ENCODE measurements at regions not wholly inside any gene's neighbourhood (a gene's known extent, or its start where the extent isn't known, plus 50 kb on each side); places are given as distances from the start of the nearest gene placed in this dataset.

DNA sequence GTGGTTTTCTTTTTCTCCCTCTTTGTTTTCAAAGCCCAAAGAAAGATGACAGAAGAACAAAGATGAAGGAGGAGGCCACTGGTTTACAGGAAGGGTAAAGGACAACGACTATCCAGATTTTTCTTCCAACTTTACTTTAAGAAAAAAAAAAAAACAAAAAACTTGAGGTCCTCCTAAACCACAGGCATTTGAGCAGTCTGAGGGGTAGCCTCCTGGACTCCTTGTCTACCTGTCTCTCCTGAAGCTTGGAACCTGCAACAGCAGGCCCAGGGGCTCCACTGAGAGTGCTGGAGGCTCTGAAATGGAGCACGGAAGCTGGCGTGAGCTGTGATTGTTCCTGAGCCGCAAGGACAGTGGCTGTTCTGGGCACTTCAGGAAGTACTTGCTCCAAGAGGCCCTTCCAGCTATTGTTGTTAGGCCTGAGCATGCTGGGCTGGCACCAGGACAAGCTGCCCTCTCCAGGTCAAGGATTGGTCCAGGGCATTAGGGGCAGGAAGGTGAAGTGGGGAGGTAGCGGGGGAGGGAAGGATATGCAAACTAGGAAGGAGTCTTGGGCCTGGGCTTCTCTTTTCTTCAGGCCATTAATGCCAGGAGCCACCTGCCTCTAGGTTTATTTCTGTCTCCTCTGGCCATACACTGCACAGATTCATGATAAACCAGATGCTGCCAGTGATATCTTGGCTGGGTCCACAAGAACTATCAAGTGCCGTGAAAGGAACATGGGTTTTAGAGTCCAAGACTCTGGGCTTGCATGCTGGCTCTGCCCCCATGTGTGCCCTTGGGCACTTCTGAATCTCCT is 147.3 kb downstream of the CCDC34 start:
- TF ChIP-seq, protein P1, sequence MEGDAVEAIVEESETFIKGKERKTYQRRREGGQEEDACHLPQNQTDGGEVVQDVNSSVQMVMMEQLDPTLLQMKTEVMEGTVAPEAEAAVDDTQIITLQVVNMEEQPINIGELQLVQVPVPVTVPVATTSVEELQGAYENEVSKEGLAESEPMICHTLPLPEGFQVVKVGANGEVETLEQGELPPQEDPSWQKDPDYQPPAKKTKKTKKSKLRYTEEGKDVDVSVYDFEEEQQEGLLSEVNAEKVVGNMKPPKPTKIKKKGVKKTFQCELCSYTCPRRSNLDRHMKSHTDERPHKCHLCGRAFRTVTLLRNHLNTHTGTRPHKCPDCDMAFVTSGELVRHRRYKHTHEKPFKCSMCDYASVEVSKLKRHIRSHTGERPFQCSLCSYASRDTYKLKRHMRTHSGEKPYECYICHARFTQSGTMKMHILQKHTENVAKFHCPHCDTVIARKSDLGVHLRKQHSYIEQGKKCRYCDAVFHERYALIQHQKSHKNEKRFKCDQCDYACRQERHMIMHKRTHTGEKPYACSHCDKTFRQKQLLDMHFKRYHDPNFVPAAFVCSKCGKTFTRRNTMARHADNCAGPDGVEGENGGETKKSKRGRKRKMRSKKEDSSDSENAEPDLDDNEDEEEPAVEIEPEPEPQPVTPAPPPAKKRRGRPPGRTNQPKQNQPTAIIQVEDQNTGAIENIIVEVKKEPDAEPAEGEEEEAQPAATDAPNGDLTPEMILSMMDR (IDR thresholded peaks at IDR 0.05; ENCODE audit: low read depth, low read length, missing control alignments): no peak
- H3K4me3 ChIP-seq (ENCODE audit: low read depth, low read length): no peak overlapping the region
- no peak for DNase-seq (ENCODE audit: low read depth)

DNA sequence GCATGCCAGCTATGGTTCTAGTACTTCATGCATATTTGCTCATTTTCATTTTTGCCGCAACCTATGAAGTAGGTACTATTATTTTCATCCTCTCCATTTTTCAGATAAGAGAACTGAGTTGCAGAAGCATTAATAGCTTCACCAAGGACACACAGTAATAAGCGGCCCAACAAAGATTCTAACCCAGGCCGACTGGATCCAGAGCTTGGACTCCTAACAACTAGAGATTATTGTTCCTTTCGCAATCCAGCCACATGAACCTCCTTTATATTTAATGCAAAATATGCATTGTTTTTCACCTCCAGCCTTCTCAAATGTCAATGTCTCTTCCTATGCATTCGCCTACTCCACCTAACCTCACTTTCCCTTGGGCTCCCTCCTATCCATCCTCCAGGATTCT is 148.3 kb downstream of the CCDC34 start:
- H3K4me3 ChIP-seq (ENCODE audit: low read depth, low read length): no peak overlapping the region
- TF ChIP-seq, protein P1 (IDR thresholded peaks at IDR 0.05; ENCODE audit: low read depth, low read length, missing control alignments): no peak
- no peak for DNase-seq (ENCODE audit: low read depth)

DNA sequence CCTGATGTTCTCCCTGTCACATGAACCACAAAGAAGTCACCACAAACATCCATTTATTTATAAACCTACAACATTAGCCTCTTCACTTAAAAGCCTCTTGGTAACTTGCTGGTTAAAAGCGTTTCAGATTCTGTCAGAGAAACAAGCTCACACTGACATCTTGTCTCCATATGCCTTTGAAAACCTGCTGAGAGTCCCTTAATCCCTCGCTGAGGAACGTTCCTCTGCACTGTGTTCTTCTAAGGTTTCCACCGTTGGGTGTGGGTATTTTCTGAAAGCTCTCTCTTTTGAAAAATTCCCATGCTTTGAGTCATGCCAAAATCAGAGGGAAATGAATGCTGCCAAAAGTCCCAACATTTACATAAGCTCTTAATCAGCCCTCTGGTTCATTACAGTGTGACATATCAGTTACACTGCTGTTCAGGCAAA is 149.8 kb downstream of the CCDC34 start:
- no peak for DNase-seq (ENCODE audit: low read depth)
- no peak overlapping the region for H3K4me3 ChIP-seq (ENCODE audit: low read depth, low read length)
- TF ChIP-seq, protein P1 (IDR thresholded peaks at IDR 0.05; ENCODE audit: low read depth, low read length, missing control alignments): no peak

DNA sequence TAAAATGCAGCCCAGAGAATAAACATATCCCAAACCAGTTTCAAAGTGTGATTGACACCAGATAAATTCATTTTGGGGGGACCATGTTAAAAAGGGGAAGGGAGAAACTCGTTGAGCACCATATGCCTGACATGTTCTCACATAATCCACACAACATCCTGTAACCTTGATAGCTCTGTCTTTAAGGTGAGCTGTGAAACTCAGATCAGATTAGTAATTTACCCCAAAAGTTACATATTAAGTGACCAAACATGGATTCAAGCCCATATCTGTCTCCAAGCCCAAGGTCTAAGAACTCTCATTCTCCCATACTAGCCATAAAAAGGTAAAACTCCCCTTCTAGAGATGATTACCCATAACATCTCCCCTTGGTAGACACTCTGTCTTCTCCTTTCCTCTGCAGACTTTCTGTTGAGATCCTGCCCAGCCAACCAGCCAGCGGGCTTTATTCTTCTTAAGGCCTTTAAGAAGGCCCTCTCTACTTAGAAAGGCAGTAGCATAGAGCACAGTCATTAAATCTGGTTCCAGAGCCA is 150.7 kb downstream of the CCDC34 start:
- TF ChIP-seq, protein P1 (IDR thresholded peaks at IDR 0.05; ENCODE audit: low read depth, low read length, missing control alignments): no peak
- no peak for DNase-seq (ENCODE audit: low read depth)
- no peak overlapping the region for H3K4me3 ChIP-seq (ENCODE audit: low read depth, low read length)

DNA sequence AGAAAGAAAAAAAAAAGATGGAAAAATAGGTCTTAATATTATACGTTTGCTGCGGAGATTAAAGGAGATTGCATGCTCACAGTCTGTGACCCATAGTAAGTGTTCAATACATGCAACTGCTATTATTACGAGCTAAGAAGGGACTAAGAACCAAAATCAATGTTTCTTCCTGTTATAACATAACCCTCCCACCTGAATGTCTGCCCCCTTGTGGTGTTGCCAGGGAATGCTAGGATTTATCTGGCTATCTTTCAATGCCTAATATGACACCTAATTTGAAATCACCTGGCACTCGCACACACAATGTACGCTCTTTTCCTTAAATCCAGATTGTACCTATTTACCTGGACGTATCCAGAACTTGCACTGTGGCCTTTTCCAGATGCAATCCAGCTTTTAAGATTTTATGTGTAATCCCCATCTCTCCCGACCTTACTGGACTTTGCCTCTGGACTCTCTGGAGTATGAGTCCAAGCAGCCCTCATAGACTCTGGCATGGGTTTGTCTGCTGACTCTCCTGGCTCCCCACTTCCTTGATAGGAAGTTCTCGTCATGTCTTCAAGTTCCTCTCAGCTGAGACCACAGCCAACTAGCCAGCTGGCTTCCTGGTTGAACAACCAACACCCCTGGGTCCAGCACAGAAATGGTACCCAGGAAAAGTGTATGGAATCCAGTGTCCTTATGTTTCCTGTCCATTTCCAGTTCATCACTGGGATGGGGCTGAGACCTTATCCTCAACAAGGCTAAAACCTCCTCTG is 151.5 kb downstream of the CCDC34 start:
- DNase-seq (ENCODE audit: low read depth): no peak
- H3K4me3 ChIP-seq (ENCODE audit: low read depth, low read length): no peak overlapping the region
- TF ChIP-seq, protein P1 (IDR thresholded peaks at IDR 0.05; ENCODE audit: low read depth, low read length, missing control alignments): peak; percentile 44

DNA sequence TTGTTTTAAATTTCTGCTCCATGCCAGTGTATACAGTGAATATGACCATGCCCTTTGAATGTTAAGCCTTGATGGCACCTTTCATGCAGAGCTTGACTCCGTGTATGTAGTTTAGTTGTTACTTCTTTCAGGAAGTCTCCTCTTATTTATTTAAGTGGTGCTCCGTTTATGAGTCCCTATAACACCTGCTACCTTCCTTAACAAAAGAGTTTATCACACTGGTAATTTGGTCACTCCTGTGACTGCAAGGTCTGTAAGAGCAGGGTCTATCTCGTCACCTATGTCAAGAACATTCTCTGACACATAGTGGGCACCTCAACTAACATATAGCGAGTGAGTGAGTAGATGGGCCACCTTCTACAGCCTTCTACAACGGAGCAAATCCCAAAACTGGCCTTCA is 152.5 kb downstream of the CCDC34 start:
- H3K4me3 ChIP-seq (ENCODE audit: low read depth, low read length): no peak overlapping the region
- no peak for DNase-seq (ENCODE audit: low read depth)
- TF ChIP-seq, protein P1 (IDR thresholded peaks at IDR 0.05; ENCODE audit: low read depth, low read length, missing control alignments): no peak

Data from GM12864 (cell line).